Activated gamma-delta T cell (primary cell): ENCODE measurements at regions not wholly inside any gene's neighbourhood (a gene's known extent, or its start where the extent isn't known, plus 50 kb on each side); places are given as distances from the start of the nearest gene placed in this dataset.
"Not testable (repeated sequence)": the region's sequence is repeated elsewhere in the genome, so short reads cannot be mapped to it uniquely, and the experiment has no call there.

ENCODE experiments used
- DNase-seq: peaks from one replicate; lab custom pipeline; 2025; lab: John Stamatoyannopoulos, UW

DNA sequence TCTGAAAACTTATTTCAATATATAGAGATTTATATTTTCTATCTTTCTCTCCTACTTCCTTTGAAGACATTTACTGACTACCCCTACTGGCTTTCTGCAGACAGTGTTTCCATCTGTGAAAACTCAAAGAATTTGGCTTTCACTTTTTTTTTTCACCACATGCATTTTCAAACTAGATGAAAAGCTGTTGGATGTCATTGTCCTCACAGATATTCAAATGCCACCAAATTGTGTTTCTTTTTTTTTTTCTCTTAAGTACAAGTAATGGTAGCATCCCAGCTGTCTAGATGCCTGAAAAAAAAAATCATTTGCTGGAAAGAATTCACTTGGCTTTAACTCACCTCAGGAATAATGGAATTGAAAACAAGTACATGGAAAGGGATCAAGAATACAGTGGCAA is 2258.6 kb upstream of the ACO1 start:
- DNase-seq, result no peak

DNA sequence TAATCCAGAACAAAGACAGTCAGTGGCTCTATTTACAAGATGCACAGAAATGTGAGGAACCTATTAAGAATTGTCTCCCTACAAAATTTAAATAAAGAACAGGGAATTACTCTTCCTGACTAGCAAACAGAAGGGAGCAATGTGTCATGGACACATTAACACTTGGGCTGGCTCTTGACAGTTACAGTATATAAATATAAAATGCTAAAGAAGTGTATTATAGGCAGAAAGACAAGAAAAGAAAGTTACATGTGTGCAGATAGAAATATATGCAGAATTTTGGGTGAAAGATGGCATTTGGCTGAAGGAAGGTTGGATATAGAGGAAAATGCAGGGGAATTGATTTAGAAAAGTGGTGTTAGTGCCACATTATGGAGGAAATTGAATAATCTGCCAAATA is 2257.1 kb upstream of the ACO1 start:
- no peak for DNase-seq

DNA sequence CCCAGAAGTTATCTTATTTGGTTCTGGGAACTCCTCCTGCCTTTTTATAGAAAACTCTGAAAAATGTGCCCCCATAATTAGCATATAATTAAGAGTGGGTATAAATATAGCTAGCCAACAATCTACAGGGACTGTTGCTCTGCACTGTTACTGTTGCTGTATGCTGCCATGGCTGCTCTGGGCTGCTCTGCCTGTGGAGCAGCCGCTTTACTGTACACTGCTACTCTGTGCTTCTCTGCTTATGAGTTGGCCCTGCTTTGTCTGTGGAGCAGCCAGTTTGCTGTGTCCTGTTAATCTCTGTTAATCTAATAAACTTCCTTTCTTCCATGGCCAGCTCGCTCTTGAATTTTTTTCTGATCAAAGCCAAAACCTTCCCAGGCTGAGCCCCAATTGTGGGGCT is 2244.0 kb upstream of the ACO1 start:
- no peak for DNase-seq

DNA sequence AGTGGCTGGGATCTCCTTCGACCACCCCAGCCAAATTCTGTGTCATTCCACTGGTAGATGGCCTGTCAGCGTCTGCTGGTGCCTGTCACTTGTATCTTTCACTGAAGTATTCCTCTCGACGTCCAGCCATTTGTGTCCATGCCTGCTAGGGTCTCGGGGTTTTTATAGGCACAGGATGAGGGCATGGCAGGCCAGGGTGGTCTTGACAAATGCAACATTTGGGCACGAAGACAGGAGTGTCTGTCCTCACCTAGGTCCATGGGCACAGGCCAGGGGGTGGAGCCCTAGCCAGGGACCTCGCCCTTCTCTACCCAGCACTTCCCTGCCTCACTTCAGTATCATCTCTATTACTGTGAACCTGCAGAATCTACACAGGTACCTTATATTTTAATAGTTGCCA is 2223.9 kb upstream of the ACO1 start:
- DNase-seq, result no peak

DNA sequence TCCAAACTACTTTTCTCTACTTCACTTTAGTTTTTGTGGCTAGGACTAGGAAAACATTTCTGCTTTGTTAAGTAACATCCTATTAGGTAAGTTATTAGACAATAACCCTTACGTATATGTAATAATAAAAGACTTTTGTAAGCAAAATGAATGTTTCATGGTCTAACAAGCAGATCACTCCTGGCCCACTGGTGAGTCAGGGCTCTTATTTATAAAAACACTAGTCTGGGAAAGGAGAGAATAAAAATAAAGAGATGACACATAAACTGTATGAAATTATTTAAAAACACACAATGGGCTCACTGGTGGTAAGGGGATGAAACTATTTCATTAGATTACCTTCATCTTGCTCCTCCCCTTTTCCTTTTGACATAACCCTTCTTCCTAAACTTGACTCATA is 2212.2 kb upstream of the ACO1 start:
- no peak for DNase-seq

DNA sequence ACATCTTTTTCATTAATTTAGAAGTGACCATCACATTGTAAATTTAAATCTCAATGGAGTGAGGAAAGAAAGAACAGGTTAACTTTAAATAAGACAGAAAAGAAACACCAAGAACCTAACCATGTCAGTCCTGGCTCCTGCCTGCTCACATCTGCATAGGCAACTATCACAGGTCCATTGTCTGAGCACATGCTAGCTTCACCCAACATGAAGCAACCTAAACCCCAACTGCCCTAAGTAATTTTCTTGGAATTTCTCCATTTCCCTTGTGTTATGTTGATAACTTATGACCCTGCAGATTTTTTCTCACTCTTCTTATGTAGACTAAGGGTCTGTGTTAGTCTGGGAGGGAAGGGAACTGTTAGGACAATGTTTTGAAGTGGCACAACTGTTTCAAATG is 2205.8 kb upstream of the ACO1 start:
- no peak for DNase-seq

DNA sequence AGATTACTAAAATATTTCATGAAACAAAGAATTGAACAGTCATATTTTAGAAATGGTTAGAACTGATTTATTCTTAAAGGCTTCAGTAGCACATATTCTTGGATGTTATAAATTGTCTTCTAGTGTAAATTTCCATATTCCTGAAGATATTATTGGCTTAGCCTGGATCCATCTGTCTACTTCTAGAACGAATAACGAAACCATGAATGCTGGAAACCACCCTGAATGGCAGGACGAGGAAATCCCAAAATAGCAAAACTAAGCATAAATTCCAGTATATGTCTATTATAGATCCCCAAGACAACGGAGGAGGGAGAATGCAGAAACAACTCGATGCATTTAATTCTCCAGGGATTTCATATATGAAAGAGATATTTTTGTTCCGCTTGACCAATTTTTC is 2191.0 kb upstream of the ACO1 start:
- no peak for DNase-seq

DNA sequence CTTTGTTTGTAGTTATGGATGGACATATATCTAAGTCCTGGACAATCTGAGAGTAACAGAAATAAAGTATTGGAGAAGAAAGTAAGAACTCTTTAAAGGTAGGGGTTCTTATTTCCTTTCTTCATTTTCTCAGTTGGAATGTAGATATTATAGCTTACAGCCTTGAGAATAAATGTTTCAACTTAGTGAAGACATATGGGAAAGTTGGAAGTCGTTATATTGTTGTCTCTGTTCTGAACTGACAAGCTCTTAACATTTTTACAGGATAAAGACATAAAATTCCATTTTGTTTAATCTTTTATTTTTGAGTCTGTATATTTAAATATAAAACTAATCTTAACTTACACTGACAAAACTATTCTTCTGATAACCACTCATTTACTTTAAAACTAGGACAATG is 2187.5 kb upstream of the ACO1 start:
- DNase-seq, result no peak

DNA sequence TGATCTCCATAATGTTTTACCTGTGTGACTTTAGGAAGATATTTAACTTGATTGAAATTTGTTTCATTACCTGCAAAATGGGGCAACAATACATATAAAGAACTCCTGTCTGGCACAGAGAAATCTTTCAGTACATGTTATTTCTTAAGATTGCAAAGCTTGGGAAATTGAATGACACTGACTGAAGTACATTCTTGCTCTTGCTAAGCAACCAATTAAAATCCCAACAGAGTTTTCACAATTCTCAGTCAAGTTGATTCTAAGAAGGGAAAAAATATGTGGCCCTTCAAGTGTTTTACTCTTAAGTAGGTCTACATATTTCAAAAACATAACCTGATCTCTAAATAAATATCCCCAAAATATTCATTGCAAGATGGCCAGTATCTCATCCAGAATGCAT is 2187.0 kb upstream of the ACO1 start:
- DNase-seq, result no peak

DNA sequence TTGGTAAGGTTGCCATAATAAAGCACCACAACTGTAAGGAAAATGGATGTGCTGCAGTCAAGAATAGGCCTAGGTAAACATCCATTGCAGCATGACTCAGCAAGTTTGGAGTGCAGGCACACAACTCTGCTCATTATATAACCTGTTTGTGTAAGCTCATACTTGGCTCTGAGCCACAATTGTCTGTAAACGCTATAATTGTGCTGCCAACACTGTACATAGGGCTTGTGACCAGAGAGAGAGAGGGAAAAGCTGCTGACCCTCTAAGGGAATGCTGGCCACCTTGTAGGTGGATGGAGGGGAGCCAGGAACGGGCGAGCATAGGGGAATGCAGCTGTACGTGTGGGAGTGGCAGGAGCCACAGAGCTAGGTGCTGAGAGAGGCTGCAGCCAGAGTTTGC is 2186.5 kb upstream of the ACO1 start:
- DNase-seq, result no peak

DNA sequence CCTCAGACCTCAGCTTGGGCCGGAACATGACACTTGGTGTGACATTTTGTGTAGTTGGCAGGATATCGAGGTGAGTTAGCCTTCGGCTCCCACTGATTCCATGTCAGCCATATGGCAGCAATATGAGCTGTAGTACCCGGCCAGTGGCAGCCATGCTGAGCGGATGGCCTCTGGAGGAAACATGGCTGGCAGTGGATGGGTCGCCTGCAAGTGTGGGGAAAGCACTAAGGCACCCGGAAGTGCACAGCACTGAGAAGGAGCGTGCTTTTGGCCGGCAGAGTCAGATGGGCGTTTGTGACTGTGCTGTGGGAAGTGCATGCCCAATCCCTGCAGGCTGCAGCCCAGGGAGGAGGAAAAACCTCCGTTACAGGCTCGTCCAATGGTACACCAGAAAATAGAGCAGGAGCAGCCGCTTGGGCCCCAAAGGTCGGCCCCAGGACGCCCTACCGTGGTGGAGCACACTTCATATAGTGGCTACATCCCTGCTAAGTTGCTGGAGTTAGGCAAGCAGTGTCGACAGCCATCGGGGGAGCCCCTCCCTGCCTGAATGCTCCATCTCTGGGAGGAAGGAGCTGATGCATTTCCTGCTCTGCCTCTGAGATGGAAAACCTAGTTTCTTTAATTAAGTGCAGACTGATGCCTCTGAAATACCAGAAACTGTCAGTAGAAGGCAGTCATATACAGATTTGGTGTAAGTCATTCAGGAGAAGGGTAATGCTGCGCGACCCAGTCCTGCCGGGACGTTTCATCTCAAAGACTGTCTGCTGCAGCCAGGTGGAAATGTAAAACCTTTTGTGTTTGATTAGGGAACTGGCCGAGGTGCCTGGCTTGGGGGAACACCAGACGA is 2185.8 kb upstream of the ACO1 start:
- DNase-seq, result no peak

DNA sequence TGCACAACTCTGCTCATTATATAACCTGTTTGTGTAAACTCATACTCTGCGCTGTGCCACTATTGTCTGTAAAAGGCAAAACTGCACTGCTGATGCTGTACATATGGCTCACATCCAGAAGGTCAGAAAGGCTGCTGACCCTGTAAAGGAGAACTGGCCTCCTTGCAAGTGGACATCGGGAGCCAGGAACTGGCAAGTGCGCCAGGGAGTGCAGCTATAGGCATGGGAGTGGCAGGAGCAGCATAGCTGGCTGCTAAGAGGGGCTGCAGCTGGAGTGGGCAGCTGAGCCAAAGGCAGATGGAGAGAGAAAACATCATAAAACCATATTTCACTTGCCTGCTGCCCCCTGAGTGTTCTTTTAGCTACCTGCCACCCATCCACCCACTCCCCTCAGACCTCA is 2183.4 kb upstream of the ACO1 start:
- DNase-seq, result no peak

DNA sequence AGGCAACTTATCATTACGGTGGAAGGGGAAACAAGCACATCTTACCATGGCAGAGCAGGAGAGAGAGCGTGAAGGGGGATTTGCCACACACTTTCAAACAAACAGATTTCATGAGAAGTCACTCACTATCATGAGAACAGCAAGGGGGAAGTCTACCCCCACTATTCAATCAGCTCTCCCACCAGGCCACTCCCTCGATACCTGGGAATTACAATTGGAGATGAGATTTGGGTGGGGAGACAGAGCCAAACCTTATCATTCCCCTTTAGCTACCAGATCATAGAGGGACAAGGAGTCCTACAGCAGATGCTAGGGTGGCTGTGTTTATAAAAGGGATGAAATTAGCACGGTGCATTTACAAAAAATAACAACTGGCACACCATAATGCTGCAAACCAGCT is 2149.4 kb upstream of the ACO1 start:
- DNase-seq, result no peak

DNA sequence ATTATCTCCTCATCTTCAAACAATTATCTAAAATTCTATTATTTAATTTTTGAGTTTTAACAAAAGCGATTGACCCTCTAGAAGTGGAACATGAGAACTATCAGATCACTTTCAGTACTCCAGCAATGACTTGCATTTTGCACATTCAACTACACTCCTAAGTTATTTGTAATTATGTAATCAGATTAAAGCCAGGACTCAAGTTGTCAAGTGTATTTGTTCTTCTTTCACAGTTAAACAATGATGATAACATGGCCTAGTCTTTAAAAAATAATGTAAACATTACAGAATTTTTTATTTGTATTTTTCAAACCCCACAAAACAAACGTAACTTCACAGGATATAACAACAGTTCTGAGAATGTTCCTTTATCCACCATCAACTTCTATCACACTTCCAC is 2148.9 kb upstream of the ACO1 start:
- no peak for DNase-seq

DNA sequence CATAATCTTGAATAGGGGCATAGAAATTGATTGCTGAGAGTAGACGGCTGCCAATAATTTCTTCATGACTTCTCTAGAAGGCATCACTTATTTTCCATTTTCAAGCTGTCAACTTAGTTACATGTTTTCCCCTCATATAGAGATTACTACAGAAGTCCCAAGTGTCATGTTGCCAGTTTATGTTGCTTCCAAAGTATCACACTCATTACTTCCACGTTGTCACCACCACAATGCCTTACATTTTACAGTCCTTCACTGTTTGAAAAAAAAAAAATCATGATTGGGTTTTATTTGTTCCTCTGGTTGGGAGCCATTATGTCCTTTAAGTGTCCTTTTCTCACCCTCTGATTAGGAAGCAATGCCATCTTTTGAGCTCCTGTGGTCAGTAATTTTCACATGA is 2144.6 kb upstream of the ACO1 start:
- no peak for DNase-seq

DNA sequence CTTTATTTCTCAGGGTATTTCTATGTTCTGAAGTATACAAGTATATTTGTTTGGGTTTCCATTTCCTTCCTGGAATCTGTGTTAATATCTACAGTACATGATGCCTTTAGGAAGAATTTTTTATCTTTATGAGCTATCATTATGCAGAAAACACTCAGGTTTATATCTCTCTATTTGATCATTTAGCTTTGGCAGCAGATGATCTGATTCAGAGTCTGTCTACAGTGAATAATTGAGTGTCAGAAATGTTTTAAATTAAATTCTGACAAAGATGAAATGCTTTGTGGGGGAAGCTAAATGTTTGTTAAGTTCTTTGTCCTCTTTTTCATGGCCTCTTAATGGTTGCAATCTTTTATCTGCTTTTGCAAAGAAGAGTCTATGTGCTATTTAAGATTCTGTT is 2141.0 kb upstream of the ACO1 start:
- no peak for DNase-seq

DNA sequence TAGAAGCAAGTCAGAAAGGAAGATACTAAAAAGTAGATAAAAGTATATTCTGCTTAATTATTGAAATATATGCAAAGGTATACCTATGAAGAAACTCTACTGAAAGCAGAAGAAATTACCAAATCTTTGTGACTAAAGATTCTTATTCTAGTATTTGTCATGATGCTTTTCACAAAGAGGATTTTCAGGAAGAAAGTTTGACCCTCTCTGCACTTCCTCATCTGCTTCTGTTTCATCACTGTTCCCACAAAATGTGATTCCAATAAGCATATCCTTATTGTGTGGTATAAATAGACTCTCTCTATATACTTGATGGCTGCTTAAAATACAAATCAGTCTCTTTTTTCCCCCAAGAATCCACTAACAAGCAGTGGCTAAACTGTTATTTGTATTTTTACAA is 2139.6 kb upstream of the ACO1 start:
- DNase-seq, result no peak

DNA sequence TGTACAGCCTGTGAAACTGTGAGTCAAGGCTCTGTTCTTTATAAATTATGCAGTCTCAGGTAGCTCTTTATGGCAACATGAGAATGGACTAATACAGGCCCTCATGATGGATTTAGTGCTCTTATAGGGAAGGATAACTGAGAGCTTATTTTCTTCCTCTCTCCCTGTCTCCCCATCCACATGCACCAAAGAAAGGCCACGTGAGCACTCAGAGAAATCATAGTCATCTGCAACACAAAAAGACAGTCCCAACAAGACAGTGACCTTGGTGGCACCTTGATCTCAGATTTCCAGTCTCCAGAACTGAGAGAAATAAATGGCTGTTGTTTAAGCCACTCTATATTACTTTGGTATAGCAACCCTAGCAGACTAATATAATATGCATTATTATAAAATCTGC is 2133.6 kb upstream of the ACO1 start:
- DNase-seq, result no peak

DNA sequence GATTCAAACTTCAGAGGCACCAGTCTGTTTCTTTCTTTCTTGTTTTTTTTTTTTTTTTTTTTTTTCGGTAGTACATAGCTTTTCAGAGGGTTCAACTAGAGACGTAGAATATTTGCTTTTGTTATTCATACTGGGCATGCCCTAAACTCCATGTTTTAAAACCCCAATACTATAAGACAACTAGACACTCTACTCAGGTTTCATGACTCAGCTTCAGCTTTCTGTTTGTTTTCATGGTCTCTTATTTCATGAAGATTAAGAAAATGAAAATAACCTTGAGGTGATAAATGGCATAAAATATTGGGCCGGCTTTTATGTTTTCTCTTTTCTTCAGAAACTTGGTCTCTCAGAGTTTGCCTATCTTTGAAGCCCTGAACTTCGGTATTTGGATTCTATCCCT is 2126.3 kb upstream of the ACO1 start:
- DNase-seq, result no peak

DNA sequence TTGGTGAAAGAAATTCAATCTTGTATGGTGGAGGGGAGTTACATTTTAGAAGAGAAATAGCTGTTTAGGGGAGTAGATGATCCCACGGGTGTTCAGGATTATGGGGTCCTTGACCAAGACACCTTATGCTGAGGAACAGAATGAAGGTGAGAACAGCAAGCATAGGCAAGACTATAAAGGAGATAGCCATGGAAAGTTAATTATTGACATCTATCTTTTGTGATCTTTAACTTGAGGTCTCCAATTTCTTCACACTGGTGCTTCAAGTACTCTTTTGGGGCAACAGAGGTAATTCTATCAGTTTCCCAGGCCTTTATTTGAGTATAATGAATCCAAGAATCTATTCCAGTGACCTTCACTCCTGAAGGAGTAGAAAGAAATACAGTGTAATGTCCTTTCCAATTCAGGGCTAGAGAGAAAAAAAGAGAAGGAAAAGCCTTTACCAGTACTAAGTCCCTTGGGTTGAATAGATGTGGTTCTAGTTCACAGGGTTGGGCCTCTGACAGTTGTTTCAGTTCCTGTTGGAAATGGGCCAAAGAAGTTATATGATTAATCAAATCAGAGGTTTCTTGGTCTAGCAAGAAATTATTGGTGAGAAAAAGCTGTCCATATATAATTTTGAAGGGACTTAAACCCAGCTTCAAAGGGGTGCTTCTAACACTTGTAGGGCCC is 2104.1 kb upstream of the ACO1 start:
- no peak for DNase-seq

DNA sequence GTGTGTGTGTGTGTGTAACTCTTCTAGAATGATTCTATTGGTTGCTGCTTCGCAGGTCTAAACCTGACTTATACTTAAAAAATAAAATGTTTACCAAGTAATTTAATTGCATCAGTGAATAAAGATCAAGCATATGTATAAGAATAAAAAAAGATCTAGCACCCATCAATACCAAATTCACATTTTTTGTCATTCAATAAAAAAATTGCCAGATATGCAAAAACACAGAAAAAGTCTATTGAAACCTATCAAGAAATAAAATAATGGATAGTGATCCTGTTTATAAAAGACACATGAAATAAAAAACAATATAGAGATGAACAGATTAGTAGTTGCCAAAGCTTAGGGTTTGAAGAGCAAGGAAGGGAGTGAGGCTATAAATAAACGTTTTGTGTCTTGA is 2095.0 kb upstream of the ACO1 start:
- no peak for DNase-seq

DNA sequence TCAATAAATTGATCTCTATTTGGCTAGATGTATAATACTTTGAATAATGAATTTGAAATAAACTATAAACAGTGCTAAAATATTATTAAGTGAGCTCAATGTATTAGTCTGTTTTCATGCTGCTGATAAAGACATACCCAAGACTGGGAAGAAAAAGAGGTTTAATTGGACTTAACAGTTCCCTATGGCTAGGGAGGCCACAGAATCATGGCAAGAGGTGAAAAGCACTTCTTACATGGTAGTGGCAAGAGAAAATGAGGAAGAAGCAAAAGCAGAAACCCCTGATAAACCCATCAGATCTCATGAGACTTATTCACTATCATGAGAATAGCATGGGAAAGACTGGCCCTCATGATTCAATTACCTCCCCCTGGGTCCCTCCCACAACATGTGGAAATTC is 2092.4 kb upstream of the ACO1 start:
- not testable (repeated sequence) for DNase-seq

DNA sequence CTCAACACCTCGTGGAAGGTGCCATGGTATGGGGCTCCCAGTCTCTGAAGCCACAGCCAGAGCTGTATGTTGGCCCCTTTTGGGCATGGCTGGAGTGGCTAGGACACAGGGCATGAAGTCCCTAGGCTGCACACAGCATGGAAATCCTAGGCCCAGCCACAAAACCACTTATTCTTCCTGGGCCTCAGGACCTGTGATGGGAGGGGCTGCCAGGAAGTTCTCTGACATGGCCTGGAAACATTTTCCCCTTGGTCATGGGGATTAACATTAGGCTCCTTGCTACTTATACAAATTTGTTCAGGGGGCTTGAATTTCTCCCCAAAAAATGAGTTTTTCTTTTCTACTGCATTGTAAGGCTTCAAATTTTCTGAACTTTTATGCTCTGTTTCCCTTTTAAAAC is 2091.2 kb upstream of the ACO1 start:
- no peak for DNase-seq
